ENCODE measurements at regions not wholly inside any gene's neighbourhood (a gene's known extent, or its start where the extent isn't known, plus 50 kb on each side); places are given as distances from the start of the nearest gene placed in this dataset.

DNA sequence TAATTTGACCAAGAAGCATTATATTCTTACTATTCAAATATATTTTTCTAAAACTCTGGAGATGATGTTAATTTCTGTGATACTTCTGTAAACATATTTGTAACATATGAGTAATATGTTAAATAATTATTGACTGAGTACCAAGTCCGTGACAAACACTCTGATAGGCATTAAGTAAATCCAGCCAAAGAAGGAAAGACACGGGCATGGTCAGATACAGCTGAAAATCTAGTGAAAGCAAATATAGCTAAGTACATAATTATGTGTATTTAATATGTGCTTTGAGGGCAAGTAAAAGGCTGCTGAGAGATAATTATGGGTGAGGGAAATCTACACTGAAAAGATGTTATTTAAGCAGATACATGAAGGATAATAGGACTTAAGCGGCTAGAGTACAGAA, 1263.6 kb upstream of the ADGRL3 start:
- H2AFZ ChIP-seq (ENCODE audit: low read length), result no peak overlapping the region
- no peak overlapping the region for H3K4me3 ChIP-seq (ENCODE audit: low read length, poor library complexity, severe bottlenecking)
- TF ChIP-seq EZH2phosphoT487 (IDR thresholded peaks at IDR 0.05; ENCODE audit: borderline replicate concordance), result no peak
- TF ChIP-seq, protein P1, sequence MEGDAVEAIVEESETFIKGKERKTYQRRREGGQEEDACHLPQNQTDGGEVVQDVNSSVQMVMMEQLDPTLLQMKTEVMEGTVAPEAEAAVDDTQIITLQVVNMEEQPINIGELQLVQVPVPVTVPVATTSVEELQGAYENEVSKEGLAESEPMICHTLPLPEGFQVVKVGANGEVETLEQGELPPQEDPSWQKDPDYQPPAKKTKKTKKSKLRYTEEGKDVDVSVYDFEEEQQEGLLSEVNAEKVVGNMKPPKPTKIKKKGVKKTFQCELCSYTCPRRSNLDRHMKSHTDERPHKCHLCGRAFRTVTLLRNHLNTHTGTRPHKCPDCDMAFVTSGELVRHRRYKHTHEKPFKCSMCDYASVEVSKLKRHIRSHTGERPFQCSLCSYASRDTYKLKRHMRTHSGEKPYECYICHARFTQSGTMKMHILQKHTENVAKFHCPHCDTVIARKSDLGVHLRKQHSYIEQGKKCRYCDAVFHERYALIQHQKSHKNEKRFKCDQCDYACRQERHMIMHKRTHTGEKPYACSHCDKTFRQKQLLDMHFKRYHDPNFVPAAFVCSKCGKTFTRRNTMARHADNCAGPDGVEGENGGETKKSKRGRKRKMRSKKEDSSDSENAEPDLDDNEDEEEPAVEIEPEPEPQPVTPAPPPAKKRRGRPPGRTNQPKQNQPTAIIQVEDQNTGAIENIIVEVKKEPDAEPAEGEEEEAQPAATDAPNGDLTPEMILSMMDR (conservative IDR thresholded peaks at IDR 0.05; ENCODE audit: low read length), result no peak
- no peak overlapping the region for H3K9ac ChIP-seq (ENCODE audit: low read depth, low read length, poor library complexity, severe bottlenecking)
- no peaks in the 10 kb centered on the region for H3F3A ChIP-seq (ENCODE audit: low read depth)
- H3K9me2 ChIP-seq (replicated peaks; ENCODE audit: low read depth, low read length), result no peaks in the 10 kb centered on the region
- no peaks in the 10 kb centered on the region for H3K79me2 ChIP-seq (ENCODE audit: insufficient read depth, low read length)
- H4K20me1 ChIP-seq (ENCODE audit: insufficient read depth, low read length, poor library complexity, severe bottlenecking), result no peaks in the 10 kb centered on the region
- no peak overlapping the region for H3K4me2 ChIP-seq (ENCODE audit: low read depth, low read length, poor library complexity, severe bottlenecking)
- H3K36me3 ChIP-seq (ENCODE audit: insufficient read depth, low read length), result no peaks in the 10 kb centered on the region
- H3K9me3 ChIP-seq (ENCODE audit: insufficient read depth, low read depth, low read length), result no peaks in the 10 kb centered on the region
- H3K4me1 ChIP-seq (ENCODE audit: insufficient read depth, low read length, poor library complexity, severe bottlenecking), result no peaks in the 10 kb centered on the region
- no peaks in the 10 kb centered on the region for H3K27me3 ChIP-seq (ENCODE audit: insufficient read depth, low read length, poor library complexity, severe bottlenecking)

DNA sequence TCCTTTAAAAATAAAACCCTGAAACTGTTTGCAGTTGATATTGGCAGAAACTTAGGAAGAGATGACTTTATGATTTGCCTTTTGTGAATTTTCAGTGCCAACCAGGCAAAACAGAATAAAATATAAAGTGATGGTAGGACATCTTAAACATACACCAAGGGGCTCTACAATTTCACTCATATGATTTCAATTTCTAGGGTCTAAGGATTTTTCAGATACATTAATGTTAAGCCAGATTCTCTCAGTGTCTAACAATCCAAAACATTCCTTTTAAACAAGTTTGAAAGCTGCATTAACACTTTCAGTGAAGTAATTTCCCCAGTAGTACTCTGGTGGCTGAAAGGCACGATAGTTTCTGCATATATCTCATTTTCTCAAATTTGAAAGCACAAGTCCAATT, 1262.0 kb upstream of the ADGRL3 start:
- Histone ChIP-seq H3K9me3 (ENCODE audit: insufficient read depth, low read depth, low read length) (no peaks in the 10 kb centered on the region), H3K27me3 (ENCODE audit: insufficient read depth, low read length, poor library complexity, severe bottlenecking) (no peaks in the 10 kb centered on the region), H3K4me2 (ENCODE audit: low read depth, low read length, poor library complexity, severe bottlenecking) (no peak overlapping the region), H3K79me2 (ENCODE audit: insufficient read depth, low read length) (no peaks in the 10 kb centered on the region), H3K9me2 (replicated peaks; ENCODE audit: low read depth, low read length) (no peaks in the 10 kb centered on the region), H3K36me3 (ENCODE audit: insufficient read depth, low read length) (no peaks in the 10 kb centered on the region), H4K20me1 (ENCODE audit: insufficient read depth, low read length, poor library complexity, severe bottlenecking) (no peaks in the 10 kb centered on the region), H2AFZ (ENCODE audit: low read length) (no peak overlapping the region), H3K4me3 (ENCODE audit: low read length, poor library complexity, severe bottlenecking) (no peak overlapping the region), H3K9ac (ENCODE audit: low read depth, low read length, poor library complexity, severe bottlenecking) (no peak overlapping the region), H3F3A (ENCODE audit: low read depth) (no peaks in the 10 kb centered on the region), H3K4me1 (ENCODE audit: insufficient read depth, low read length, poor library complexity, severe bottlenecking) (no peaks in the 10 kb centered on the region)
- no peak for TF ChIP-seq EZH2phosphoT487 (IDR thresholded peaks at IDR 0.05; ENCODE audit: borderline replicate concordance)
- TF ChIP-seq, protein P1 (conservative IDR thresholded peaks at IDR 0.05; ENCODE audit: low read length), result no peak

DNA sequence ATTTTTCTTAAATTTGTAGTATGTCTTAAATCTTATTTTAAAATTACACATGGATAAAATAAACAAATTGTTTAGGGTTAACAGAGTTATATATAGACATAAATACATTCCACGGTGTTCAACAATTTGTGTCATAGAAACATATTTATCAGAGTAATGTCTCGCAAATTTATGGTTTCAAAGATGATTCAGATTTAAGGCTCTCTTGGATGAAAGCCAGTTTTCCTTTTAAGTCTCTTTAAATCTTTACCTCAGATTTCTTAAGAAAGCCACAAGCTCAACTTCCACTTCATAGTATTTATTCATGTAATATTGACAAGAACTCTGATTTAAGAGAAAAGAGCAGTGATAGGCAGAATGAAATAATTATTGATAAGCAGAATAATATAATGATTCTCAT, 1254.8 kb upstream of the ADGRL3 start:
- no peak overlapping the region for H3K4me2 ChIP-seq (ENCODE audit: low read depth, low read length, poor library complexity, severe bottlenecking)
- H3F3A ChIP-seq (ENCODE audit: low read depth), result no peaks in the 10 kb centered on the region
- no peaks in the 10 kb centered on the region for H3K4me1 ChIP-seq (ENCODE audit: insufficient read depth, low read length, poor library complexity, severe bottlenecking)
- H3K27me3 ChIP-seq (ENCODE audit: insufficient read depth, low read length, poor library complexity, severe bottlenecking), result no peaks in the 10 kb centered on the region
- no peaks in the 10 kb centered on the region for H3K79me2 ChIP-seq (ENCODE audit: insufficient read depth, low read length)
- no peak overlapping the region for H3K9ac ChIP-seq (ENCODE audit: low read depth, low read length, poor library complexity, severe bottlenecking)
- H3K9me2 ChIP-seq (replicated peaks; ENCODE audit: low read depth, low read length), result no peaks in the 10 kb centered on the region
- H3K36me3 ChIP-seq (ENCODE audit: insufficient read depth, low read length), result no peaks in the 10 kb centered on the region
- H4K20me1 ChIP-seq (ENCODE audit: insufficient read depth, low read length, poor library complexity, severe bottlenecking), result no peaks in the 10 kb centered on the region
- H2AFZ ChIP-seq (ENCODE audit: low read length), result no peak overlapping the region
- H3K4me3 ChIP-seq (ENCODE audit: low read length, poor library complexity, severe bottlenecking), result no peak overlapping the region
- no peak for TF ChIP-seq EZH2phosphoT487 (IDR thresholded peaks at IDR 0.05; ENCODE audit: borderline replicate concordance)
- TF ChIP-seq, protein P1 (conservative IDR thresholded peaks at IDR 0.05; ENCODE audit: low read length), result no peak
- H3K9me3 ChIP-seq (ENCODE audit: insufficient read depth, low read depth, low read length), result no peaks in the 10 kb centered on the region
